ENCODE measurements at regions not wholly inside any gene's neighbourhood (a gene's known extent, or its start where the extent isn't known, plus 50 kb on each side); places are given as distances from the start of the nearest gene placed in this dataset.

DNA sequence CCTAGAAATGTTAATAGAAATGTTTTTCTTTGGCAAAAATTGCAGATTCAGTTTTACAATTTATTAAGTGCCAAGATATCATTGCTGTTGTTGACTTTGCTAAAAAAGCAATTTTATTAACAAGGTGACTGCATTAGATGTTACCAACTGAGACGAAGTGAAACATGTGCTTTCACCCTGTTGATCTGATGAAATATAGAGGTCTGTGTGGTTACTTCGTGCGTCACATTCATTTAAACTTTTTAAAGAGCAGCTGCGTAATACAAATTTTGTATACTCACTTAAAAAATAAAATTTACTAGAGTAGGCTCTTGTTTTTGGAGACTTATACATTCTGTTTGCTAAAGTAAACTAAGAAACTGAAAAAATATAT lies 465.7 kb downstream of the USP25 start:
- H3K9me3 ChIP-seq (ENCODE audit: control insufficient read depth, insufficient read depth, low read depth, low read length): 0 out of 2 replicates have a peak, but pooled peaks cover 5% of the 10 kb centered on the region
- H3K4me3 ChIP-seq (ENCODE audit: low read depth, low read length): no peak overlapping the region; the same call in 1 of the 2 replicates
- no peak overlapping the region for H3K9ac ChIP-seq (ENCODE audit: low read length)

GRCh38 chr21:16196001-16196400 lies 466.2 kb downstream of the USP25 start:
- Histone ChIP-seq H3K27ac (ENCODE audit: low read depth, low read length) (no peak overlapping the region), H3K36me3 (ENCODE audit: control insufficient read depth, insufficient read depth, low read length) (no peaks in the 10 kb centered on the region), H3K4me1 (ENCODE audit: control insufficient read depth, insufficient read depth, low read length) (peaks cover 16% of the 10 kb centered on the region), H3K9ac (ENCODE audit: low read length) (no peak overlapping the region), H3K4me3 (ENCODE audit: low read depth, low read length) (no peak overlapping the region), H3K9me3 (ENCODE audit: control insufficient read depth, insufficient read depth, low read depth, low read length) (0 out of 2 replicates have a peak, but pooled peaks cover 5% of the 10 kb centered on the region), H3K27me3 (ENCODE audit: control insufficient read depth, insufficient read depth, low read length) (no peaks in the 10 kb centered on the region)

More for the DNA sequence above, 465.7 kb downstream of the USP25 start:
- Histone ChIP-seq H3K27ac (ENCODE audit: low read depth, low read length) (no peak overlapping the region), H3K36me3 (ENCODE audit: control insufficient read depth, insufficient read depth, low read length) (no peaks in the 10 kb centered on the region), H3K27me3 (ENCODE audit: control insufficient read depth, insufficient read depth, low read length) (no peaks in the 10 kb centered on the region), H3K4me1 (ENCODE audit: control insufficient read depth, insufficient read depth, low read length) (peaks cover 16% of the 10 kb centered on the region)

GRCh38 chr21:16198546-16198945 lies 468.8 kb downstream of the USP25 start:
- Histone ChIP-seq H3K27me3 (ENCODE audit: control insufficient read depth, insufficient read depth, low read length) (no peaks in the 10 kb centered on the region), H3K4me1 (ENCODE audit: control insufficient read depth, insufficient read depth, low read length) (peaks cover 13% of the 10 kb centered on the region)

GRCh38 chr21:16199539-16199938 lies 469.8 kb downstream of the USP25 start:
- no peaks in the 10 kb centered on the region for H3K27me3 ChIP-seq (ENCODE audit: control insufficient read depth, insufficient read depth, low read length)
- H3K4me1 ChIP-seq (ENCODE audit: control insufficient read depth, insufficient read depth, low read length): peaks cover 4% of the 10 kb centered on the region
- H3K9ac ChIP-seq (ENCODE audit: low read length): no peak overlapping the region
- no peaks in the 10 kb centered on the region for H3K36me3 ChIP-seq (ENCODE audit: control insufficient read depth, insufficient read depth, low read length)
- no peak overlapping the region for H3K27ac ChIP-seq (ENCODE audit: low read depth, low read length)
- H3K9me3 ChIP-seq (ENCODE audit: control insufficient read depth, insufficient read depth, low read depth, low read length): 0 out of 2 replicates have a peak, but pooled peaks cover 5% of the 10 kb centered on the region
- no peak overlapping the region for H3K4me3 ChIP-seq (ENCODE audit: low read depth, low read length)

More at GRCh38 chr21:16198546-16198945, 468.8 kb downstream of the USP25 start:
- H3K9me3 ChIP-seq (ENCODE audit: control insufficient read depth, insufficient read depth, low read depth, low read length): 0 out of 2 replicates have a peak, but pooled peaks cover 5% of the 10 kb centered on the region
- H3K27ac ChIP-seq (ENCODE audit: low read depth, low read length): no peak overlapping the region
- no peak overlapping the region for H3K9ac ChIP-seq (ENCODE audit: low read length)
- no peak overlapping the region for H3K4me3 ChIP-seq (ENCODE audit: low read depth, low read length)
- H3K36me3 ChIP-seq (ENCODE audit: control insufficient read depth, insufficient read depth, low read length): no peaks in the 10 kb centered on the region

- Histone ChIP-seq H3K27me3 (ENCODE audit: control insufficient read depth, insufficient read depth, low read length) (no peaks in the 10 kb centered on the region), H3K4me3 (ENCODE audit: low read depth, low read length) (no peak overlapping the region), H3K4me1 (ENCODE audit: control insufficient read depth, insufficient read depth, low read length) (no peaks in the 10 kb centered on the region; the same call in 1 of the 2 replicates), H3K9ac (ENCODE audit: low read length) (no peak overlapping the region), H3K36me3 (ENCODE audit: control insufficient read depth, insufficient read depth, low read length) (no peaks in the 10 kb centered on the region), H3K9me3 (ENCODE audit: control insufficient read depth, insufficient read depth, low read depth, low read length) (0 out of 2 replicates have a peak, but pooled peaks cover 5% of the 10 kb centered on the region), H3K27ac (ENCODE audit: low read depth, low read length) (no peak overlapping the region)
These were observed 471.9 kb downstream of the USP25 start for GRCh38 chr21:16201718-16202117.

- Histone ChIP-seq H3K4me3 (ENCODE audit: low read depth, low read length) (no peak overlapping the region), H3K27me3 (ENCODE audit: control insufficient read depth, insufficient read depth, low read length) (no peaks in the 10 kb centered on the region), H3K27ac (ENCODE audit: low read depth, low read length) (no peak overlapping the region), H3K4me1 (ENCODE audit: control insufficient read depth, insufficient read depth, low read length) (no peaks in the 10 kb centered on the region; the same call in 1 of the 2 replicates), H3K9me3 (ENCODE audit: control insufficient read depth, insufficient read depth, low read depth, low read length) (no peaks in the 10 kb centered on the region), H3K9ac (ENCODE audit: low read length) (no peak overlapping the region), H3K36me3 (ENCODE audit: control insufficient read depth, insufficient read depth, low read length) (no peaks in the 10 kb centered on the region)
These were observed 475.7 kb downstream of the USP25 start for GRCh38 chr21:16205527-16205926.

- Histone ChIP-seq H3K4me1 (ENCODE audit: control insufficient read depth, insufficient read depth, low read length) (no peaks in the 10 kb centered on the region), H3K4me3 (ENCODE audit: low read depth, low read length) (no peak overlapping the region), H3K9ac (ENCODE audit: low read length) (no peak overlapping the region), H3K27ac (ENCODE audit: low read depth, low read length) (no peak overlapping the region), H3K27me3 (ENCODE audit: control insufficient read depth, insufficient read depth, low read length) (no peaks in the 10 kb centered on the region), H3K36me3 (ENCODE audit: control insufficient read depth, insufficient read depth, low read length) (no peaks in the 10 kb centered on the region), H3K9me3 (ENCODE audit: control insufficient read depth, insufficient read depth, low read depth, low read length) (no peaks in the 10 kb centered on the region)
These were observed 481.8 kb downstream of the USP25 start for GRCh38 chr21:16211339-16212303.

- Histone ChIP-seq H3K27ac (ENCODE audit: low read depth, low read length) (no peak overlapping the region), H3K9ac (ENCODE audit: low read length) (no peak overlapping the region), H3K27me3 (ENCODE audit: control insufficient read depth, insufficient read depth, low read length) (no peaks in the 10 kb centered on the region), H3K4me3 (ENCODE audit: low read depth, low read length) (no peak overlapping the region), H3K36me3 (ENCODE audit: control insufficient read depth, insufficient read depth, low read length) (no peaks in the 10 kb centered on the region), H3K9me3 (ENCODE audit: control insufficient read depth, insufficient read depth, low read depth, low read length) (no peaks in the 10 kb centered on the region), H3K4me1 (ENCODE audit: control insufficient read depth, insufficient read depth, low read length) (no peaks in the 10 kb centered on the region)
These were observed 483.7 kb downstream of the USP25 start for GRCh38 chr21:16213518-16213917.

DNA sequence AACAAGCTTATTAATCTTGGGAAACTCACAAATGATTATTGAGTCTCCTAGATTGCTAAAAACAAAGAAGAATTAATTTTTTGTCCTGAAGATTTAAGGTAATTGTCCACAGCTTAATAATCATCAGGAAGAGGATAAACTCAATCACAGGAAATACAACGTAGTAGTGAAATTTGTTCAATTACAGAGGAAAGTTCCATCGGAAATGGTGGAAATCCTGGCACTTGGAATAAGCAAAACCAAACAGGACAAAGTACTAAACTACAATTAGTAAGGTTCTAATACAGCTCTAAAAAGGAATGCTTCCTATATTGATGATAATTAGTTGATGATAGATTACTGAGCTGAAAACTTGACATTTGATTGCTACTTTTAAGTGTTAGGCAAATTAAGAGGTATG lies 485.4 kb downstream of the USP25 start:
- Histone ChIP-seq H3K9ac (ENCODE audit: low read length) (no peak overlapping the region), H3K27ac (ENCODE audit: low read depth, low read length) (no peak overlapping the region), H3K36me3 (ENCODE audit: control insufficient read depth, insufficient read depth, low read length) (no peaks in the 10 kb centered on the region), H3K27me3 (ENCODE audit: control insufficient read depth, insufficient read depth, low read length) (no peaks in the 10 kb centered on the region), H3K9me3 (ENCODE audit: control insufficient read depth, insufficient read depth, low read depth, low read length) (no peaks in the 10 kb centered on the region), H3K4me1 (ENCODE audit: control insufficient read depth, insufficient read depth, low read length) (no peaks in the 10 kb centered on the region), H3K4me3 (ENCODE audit: low read depth, low read length) (no peak overlapping the region)

- Histone ChIP-seq H3K4me1 (ENCODE audit: control insufficient read depth, insufficient read depth, low read length) (no peaks in the 10 kb centered on the region), H3K9ac (ENCODE audit: low read length) (no peak overlapping the region), H3K4me3 (ENCODE audit: low read depth, low read length) (no peak overlapping the region), H3K9me3 (ENCODE audit: control insufficient read depth, insufficient read depth, low read depth, low read length) (no peaks in the 10 kb centered on the region), H3K27me3 (ENCODE audit: control insufficient read depth, insufficient read depth, low read length) (no peaks in the 10 kb centered on the region), H3K36me3 (ENCODE audit: control insufficient read depth, insufficient read depth, low read length) (no peaks in the 10 kb centered on the region), H3K27ac (ENCODE audit: low read depth, low read length) (no peak overlapping the region)
These were observed 485.9 kb downstream of the USP25 start for GRCh38 chr21:16215663-16216183.

DNA sequence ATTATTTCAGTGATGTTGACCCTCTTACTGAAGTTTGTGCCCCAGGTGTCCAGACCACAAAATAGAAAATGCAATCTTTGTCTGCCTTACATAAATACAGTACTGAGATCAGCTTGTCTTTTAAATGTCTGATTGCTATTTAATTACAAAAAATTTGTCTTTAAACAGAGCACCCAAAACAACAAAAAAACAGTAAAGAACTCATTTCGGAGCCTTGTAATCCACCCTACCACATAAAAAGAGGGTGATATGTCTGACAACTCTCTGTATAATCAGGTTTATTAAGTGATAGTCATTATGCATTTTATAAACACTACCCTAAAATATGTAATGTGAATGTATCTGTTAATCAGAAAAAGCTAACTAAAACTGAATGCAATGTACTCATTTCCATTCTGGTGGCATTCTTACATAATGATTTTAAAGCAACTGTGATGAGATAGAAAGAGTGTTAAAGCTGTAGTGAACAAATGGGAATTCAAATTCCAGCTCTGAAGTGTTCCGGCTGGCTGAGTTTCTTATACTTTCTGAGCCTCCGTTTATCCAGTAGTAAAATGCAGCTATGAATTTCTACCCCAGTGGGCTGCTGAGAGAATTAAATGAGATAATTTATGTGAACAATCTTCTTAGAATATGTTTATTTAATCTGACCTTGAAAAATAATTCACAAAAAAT lies 486.6 kb downstream of the USP25 start:
- Histone ChIP-seq H3K27ac (ENCODE audit: low read depth, low read length) (no peak overlapping the region), H3K4me1 (ENCODE audit: control insufficient read depth, insufficient read depth, low read length) (no peaks in the 10 kb centered on the region), H3K9ac (ENCODE audit: low read length) (no peak overlapping the region), H3K4me3 (ENCODE audit: low read depth, low read length) (no peak overlapping the region), H3K36me3 (ENCODE audit: control insufficient read depth, insufficient read depth, low read length) (no peaks in the 10 kb centered on the region), H3K9me3 (ENCODE audit: control insufficient read depth, insufficient read depth, low read depth, low read length) (no peaks in the 10 kb centered on the region), H3K27me3 (ENCODE audit: control insufficient read depth, insufficient read depth, low read length) (no peaks in the 10 kb centered on the region)

All from HUES6 (cell line).